Neural cell (in vitro differentiated cells): ENCODE measurements at regions not wholly inside any gene's neighbourhood (a gene's known extent, or its start where the extent isn't known, plus 50 kb on each side); places are given as distances from the start of the nearest gene placed in this dataset.

Experiments
- CTCF ChIP-seq: fragments of 450-650 bp; IDR thresholded peaks from 2 replicates; pipeline ENCODE4 v1.5.1; 2014; ENCODE audit warnings: antibody characterized with exemption, mild to moderate bottlenecking, moderate library complexity; ENCODE audit not compliant: poor library complexity, severe bottlenecking
- EP300 ChIP-seq: fragments of 450-650 bp; conservative IDR thresholded peaks from 2 replicates; pipeline ENCODE4 v1.6.1; 2014; ENCODE audit warnings: antibody characterized with exemption, mild to moderate bottlenecking, moderate library complexity; ENCODE audit not compliant: poor library complexity, severe bottlenecking
- EZH2 ChIP-seq: fragments of 200-600, 300-800 bp; shearing (Covaris generic), sonication (generic); IDR thresholded peaks from 2 replicates; pipeline ENCODE4 v1.6.1; 2014; ENCODE audit warnings: antibody characterized with exemption, low read length, borderline replicate concordance, mild to moderate bottlenecking; ENCODE audit not compliant: insufficient read depth, poor library complexity, severe bottlenecking
- RAD21 ChIP-seq: fragments of 450-650 bp; conservative IDR thresholded peaks from 2 replicates; pipeline ENCODE4 v1.6.1; 2014; ENCODE audit warnings: antibody characterized with exemption, mild to moderate bottlenecking, moderate library complexity

- TF ChIP-seq EZH2 (no peak), CTCF (no peak), RAD21 (no peak), EP300 (no peak)
Observed at GRCh38 chr2:150548527-150548926, 61.1 kb upstream of the RND3 start.
